SIG-M5 treated with dmso at 0.1 percent for 504 hours (cell line): ENCODE measurements at regions not wholly inside any gene's neighbourhood (a gene's known extent, or its start where the extent isn't known, plus 50 kb on each side); places are given as distances from the start of the nearest gene placed in this dataset.
"Not testable (repeated sequence)": the region's sequence is repeated elsewhere in the genome, so short reads cannot be mapped to it uniquely, and the experiment has no call there.

Experiments
- DNase-seq: peaks from one replicate; lab custom pipeline; 2025; ENCODE audit not compliant: unreplicated experiment; lab: John Stamatoyannopoulos, UW

- DNase-seq: no peak
Observed at GRCh38 chr14:106666341-106666740, 1140.0 kb downstream of the TMEM121 start.

DNA sequence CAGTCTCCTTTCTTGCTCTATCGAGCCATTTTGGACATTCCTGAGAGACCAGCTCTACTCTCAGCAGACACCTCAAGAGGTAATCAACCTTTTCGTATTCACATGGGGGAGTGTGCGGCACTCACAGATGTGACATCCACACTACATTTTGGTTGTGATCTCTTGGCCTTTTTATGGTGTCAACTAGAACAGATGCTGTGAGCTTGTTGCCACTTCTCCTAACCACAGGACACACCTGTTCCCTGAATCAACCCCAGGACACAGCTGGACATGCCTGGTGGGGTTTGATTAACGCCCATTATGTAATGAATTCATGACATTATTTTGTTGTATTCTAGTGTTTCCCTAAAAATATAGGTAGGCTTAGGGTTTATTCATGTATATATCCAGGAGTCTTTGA, 1143.6 kb downstream of the TMEM121 start:
- DNase-seq: no peak

DNA sequence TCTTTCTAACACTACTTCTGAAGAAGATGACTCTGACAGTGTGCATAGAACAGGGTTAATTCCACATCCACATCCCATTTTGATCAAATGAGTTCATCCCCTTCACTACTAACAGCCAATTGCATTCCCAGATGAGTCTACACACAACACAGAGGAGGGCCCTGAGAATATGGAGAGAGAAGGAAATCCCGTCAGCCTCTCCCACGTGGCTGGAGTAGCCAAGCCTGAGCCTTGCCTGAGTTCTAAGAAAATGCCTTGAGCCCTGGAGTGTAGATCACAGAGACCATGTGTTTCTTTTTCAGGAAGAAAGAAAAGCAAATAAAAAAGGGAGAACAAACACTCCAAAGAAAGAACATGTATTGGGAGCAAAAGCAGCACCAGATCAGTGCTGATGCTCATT, 1147.7 kb downstream of the TMEM121 start:
- not testable (repeated sequence) for DNase-seq

GRCh38 chr14:106674509-106675125, 1148.2 kb downstream of the TMEM121 start:
- not testable (repeated sequence) for DNase-seq

DNA sequence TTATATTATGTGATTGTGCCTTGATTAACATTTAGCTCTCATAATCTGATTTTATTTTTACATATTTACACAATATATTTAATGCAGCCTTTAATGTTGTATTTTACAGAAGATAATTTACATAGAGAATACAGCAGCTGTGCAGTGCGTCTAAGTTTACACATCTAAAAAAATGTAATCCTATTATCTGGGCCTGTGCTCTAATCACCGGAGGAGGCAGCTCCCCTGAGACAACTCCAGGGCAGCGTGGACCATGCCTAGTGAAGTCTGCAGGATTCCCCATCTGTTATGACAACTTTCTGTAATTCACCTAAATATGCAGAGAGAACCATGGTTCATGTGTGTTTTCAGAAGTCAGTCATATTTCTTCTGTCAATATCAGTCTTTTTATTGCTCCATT, 1149.3 kb downstream of the TMEM121 start:
- DNase-seq: not testable (repeated sequence)

GRCh38 chr14:106679776-106680175, 1153.4 kb downstream of the TMEM121 start:
- DNase-seq: no peak

- DNase-seq: no peak
Observed at GRCh38 chr14:106681161-106681560, 1154.8 kb downstream of the TMEM121 start.

GRCh38 chr14:106681568-106681967, 1155.2 kb downstream of the TMEM121 start:
- no peak for DNase-seq

- DNase-seq: no peak
Observed at GRCh38 chr14:106683631-106684030, 1157.2 kb downstream of the TMEM121 start.

DNA sequence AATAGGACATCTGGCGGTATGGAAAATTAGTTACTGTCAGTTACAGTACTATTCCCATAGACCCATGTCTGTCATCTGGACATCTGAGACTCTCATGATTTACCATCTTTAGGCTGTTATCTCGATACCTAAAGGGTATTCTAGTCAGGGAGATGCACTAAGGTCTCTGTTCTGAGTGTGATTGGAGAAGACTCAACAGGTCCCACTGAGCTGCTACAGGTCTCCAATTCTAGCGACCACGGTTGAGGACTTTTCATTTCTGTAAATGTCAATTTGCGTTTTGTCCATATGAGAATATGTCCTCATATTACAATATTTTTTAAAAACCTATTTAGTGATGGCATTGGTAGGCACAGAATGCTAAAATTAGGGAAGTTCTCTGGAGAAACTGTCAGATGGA, 1160.2 kb downstream of the TMEM121 start:
- no peak for DNase-seq

- no peak for DNase-seq
Observed at GRCh38 chr14:106690333-106690891, 1164.0 kb downstream of the TMEM121 start.

GRCh38 chr14:106691601-106692291, 1165.4 kb downstream of the TMEM121 start:
- DNase-seq: peak; percentile 25

GRCh38 chr14:106694638-106695393, 1168.4 kb downstream of the TMEM121 start:
- DNase-seq: peak; percentile 16

- peak; percentile 32 for DNase-seq
Observed at GRCh38 chr14:106698620-106699267, 1172.4 kb downstream of the TMEM121 start.

GRCh38 chr14:106703651-106704050, 1177.3 kb downstream of the TMEM121 start:
- not testable (repeated sequence) for DNase-seq

GRCh38 chr14:106706488-106706887, 1180.1 kb downstream of the TMEM121 start:
- not testable (repeated sequence) for DNase-seq

GRCh38 chr14:106710187-106710586, 1183.8 kb downstream of the TMEM121 start:
- not testable (repeated sequence) for DNase-seq

DNA sequence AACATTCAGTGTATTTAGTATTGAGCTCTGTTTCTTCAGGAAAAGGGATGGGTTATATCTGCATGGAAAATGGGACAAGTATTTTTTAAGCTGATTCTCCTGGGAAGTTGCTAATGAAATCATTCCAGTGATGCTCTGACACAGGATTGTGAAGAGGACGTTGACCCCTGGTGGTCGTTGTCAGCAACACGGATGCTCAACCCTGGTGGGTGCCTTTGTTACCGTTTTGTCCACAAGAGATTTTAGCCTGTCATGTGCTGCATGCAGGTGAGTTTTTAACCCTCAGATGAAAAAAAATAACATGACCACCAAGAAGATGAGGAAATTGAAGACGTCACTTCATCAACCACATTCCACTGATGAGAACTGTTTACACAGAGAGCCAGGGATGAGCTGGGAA, 1186.1 kb downstream of the TMEM121 start:
- not testable (repeated sequence) for DNase-seq

DNA sequence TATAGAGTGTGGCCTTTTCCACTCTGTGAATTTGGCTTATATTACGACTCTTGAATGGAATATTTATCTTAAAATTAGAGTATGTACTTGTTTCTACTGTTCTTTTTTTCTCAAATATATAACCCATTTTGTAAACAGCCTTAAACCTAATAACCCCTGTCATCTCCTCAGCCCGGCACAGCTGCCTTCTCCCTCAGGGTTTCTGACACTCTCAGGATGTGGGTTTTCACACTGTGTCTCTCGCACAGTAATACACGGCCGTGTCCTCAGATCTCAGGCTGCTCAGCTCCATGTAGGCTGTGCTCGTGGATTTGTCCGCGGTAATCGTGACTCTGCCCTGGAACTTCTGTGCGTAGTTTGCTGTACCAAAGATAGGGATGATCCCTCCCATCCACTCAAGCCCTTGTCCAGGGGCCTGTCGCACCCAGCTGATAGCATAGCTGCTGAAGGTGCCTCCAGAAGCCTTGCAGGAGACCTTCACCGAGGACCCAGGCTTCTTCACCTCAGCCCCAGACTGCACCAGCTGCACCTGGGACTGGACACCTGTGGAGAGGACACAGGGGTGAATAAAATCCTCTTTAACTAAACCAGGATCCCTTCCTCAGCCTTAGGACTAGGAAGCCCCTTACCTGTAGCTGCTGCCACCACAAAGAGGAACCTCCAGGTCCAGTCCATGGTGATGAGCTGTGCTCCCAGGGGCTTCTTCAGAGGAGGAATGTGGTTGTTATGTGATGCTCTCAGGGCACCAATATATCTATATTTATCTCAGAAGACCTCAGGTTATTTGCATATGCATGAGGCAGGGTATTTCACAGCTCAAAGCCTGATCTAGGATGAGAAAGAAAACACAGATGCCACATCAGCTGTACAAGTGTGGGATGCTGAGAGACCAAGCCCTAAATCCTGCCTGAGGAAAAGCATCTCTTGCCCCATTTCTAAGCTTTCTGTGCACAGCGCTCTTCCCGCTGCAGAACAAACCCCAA, 1188.4 kb downstream of the TMEM121 start:
- not testable (repeated sequence) for DNase-seq

- not testable (repeated sequence) for DNase-seq
Observed at GRCh38 chr14:106717544-106717943, 1191.2 kb downstream of the TMEM121 start.
